HG03575 (cell line): ENCODE measurements at regions not wholly inside any gene's neighbourhood (a gene's known extent, or its start where the extent isn't known, plus 50 kb on each side); places are given as distances from the start of the nearest gene placed in this dataset.
"Not testable (repeated sequence)": the region's sequence is repeated elsewhere in the genome, so short reads cannot be mapped to it uniquely, and the experiment has no call there.

ENCODE experiments used
- ATAC-seq: cut with Tn5 transposase; IDR thresholded peaks from one replicate; pipeline ENCODE4 v1.9.1; 2021; ENCODE audit not compliant: unreplicated experiment, insufficient number of reproducible peaks, low FRiP score; ENCODE audit errors: extremely low read depth

- ATAC-seq: no peak
Measured at GRCh38 chr12:127928178-127928577, 338.8 kb upstream of the TMEM132C start.

- no peak for ATAC-seq
Measured at GRCh38 chr12:127928615-127929571, 338.1 kb upstream of the TMEM132C start.

GRCh38 chr12:127930122-127930521 lies 336.8 kb upstream of the TMEM132C start:
- ATAC-seq: no peak

- no peak for ATAC-seq
Measured at GRCh38 chr12:127934409-127934808, 332.6 kb upstream of the TMEM132C start.

GRCh38 chr12:127936463-127936862 lies 330.5 kb upstream of the TMEM132C start:
- ATAC-seq: no peak

- no peak for ATAC-seq
Measured at GRCh38 chr12:127941332-127941731, 325.6 kb upstream of the TMEM132C start.

GRCh38 chr12:127942981-127943380 lies 324.0 kb upstream of the TMEM132C start:
- ATAC-seq: no peak

GRCh38 chr12:127943481-127944210 lies 323.3 kb upstream of the TMEM132C start:
- no peak for ATAC-seq

- ATAC-seq: no peak
Measured at GRCh38 chr12:127944211-127944899, 322.6 kb upstream of the TMEM132C start.

- no peak for ATAC-seq
Measured at GRCh38 chr12:127957001-127957660, 309.8 kb upstream of the TMEM132C start.

GRCh38 chr12:127962303-127962702 lies 304.7 kb upstream of the TMEM132C start:
- ATAC-seq: no peak

- ATAC-seq: no peak
Measured at GRCh38 chr12:127963933-127964332, 303.0 kb upstream of the TMEM132C start.

- no peak for ATAC-seq
Measured at GRCh38 chr12:127964717-127965116, 302.3 kb upstream of the TMEM132C start.

GRCh38 chr12:127966331-127966730 lies 300.6 kb upstream of the TMEM132C start:
- no peak for ATAC-seq

GRCh38 chr12:127970491-127970890 lies 296.5 kb upstream of the TMEM132C start:
- no peak for ATAC-seq

- no peak for ATAC-seq
Measured at GRCh38 chr12:127980585-127980984, 286.4 kb upstream of the TMEM132C start.

GRCh38 chr12:127981875-127982274 lies 285.1 kb upstream of the TMEM132C start:
- no peak for ATAC-seq

- ATAC-seq: not testable (repeated sequence)
Measured at GRCh38 chr12:127983213-127983791, 283.7 kb upstream of the TMEM132C start.
